ENCODE measurements at regions not wholly inside any gene's neighbourhood (a gene's known extent, or its start where the extent isn't known, plus 50 kb on each side); places are given as distances from the start of the nearest gene placed in this dataset.

GRCh38 chr6:105564121-105564902, 161.4 kb upstream of the PREP start:
- Histone ChIP-seq H2AFZ (ENCODE audit: low read depth, low read length, severe bottlenecking) (no peak overlapping the region), H3K36me3 (ENCODE audit: low read length) (no peaks in the 10 kb centered on the region), H3K4me3 (ENCODE audit: insufficient read depth, low read length, poor library complexity, severe bottlenecking) (no peak overlapping the region), H3F3A (ENCODE audit: insufficient read depth) (no peaks in the 10 kb centered on the region), H3K27me3 (ENCODE audit: low read length) (no peaks in the 10 kb centered on the region), H3K4me2 (ENCODE audit: low read depth, low read length, poor library complexity, severe bottlenecking) (no peak overlapping the region), H3K79me2 (ENCODE audit: insufficient read depth, low read length) (no peaks in the 10 kb centered on the region), H4K20me1 (ENCODE audit: low read depth, low read length) (no peaks in the 10 kb centered on the region), H3K9me3 (ENCODE audit: insufficient read depth, low read length) (no peaks in the 10 kb centered on the region), H3K27ac (ENCODE audit: low read depth, low read length) (no peak overlapping the region), H3K9ac (ENCODE audit: low read length) (no peak overlapping the region), H3K9me2 (replicated peaks; ENCODE audit: insufficient read depth, low read length) (no peaks in the 10 kb centered on the region)
- TF ChIP-seq EZH2phosphoT487 (conservative IDR thresholded peaks at IDR 0.05; ENCODE audit: low read length) (no peak), CTCF (IDR thresholded peaks at IDR 0.05; ENCODE audit: insufficient read depth, low read length, poor library complexity, severe bottlenecking) (no peak)

- Histone ChIP-seq H3K36me3 (ENCODE audit: low read length) (no peaks in the 10 kb centered on the region), H3K4me3 (ENCODE audit: insufficient read depth, low read length, poor library complexity, severe bottlenecking) (no peak overlapping the region), H2AFZ (ENCODE audit: low read depth, low read length, severe bottlenecking) (no peak overlapping the region), H3K4me2 (ENCODE audit: low read depth, low read length, poor library complexity, severe bottlenecking) (no peak overlapping the region), H3K9ac (ENCODE audit: low read length) (no peak overlapping the region), H3K27me3 (ENCODE audit: low read length) (no peaks in the 10 kb centered on the region), H3K9me3 (ENCODE audit: insufficient read depth, low read length) (no peaks in the 10 kb centered on the region), H3K9me2 (replicated peaks; ENCODE audit: insufficient read depth, low read length) (no peaks in the 10 kb centered on the region), H4K20me1 (ENCODE audit: low read depth, low read length) (no peaks in the 10 kb centered on the region), H3F3A (ENCODE audit: insufficient read depth) (no peaks in the 10 kb centered on the region), H3K27ac (ENCODE audit: low read depth, low read length) (no peak overlapping the region), H3K79me2 (ENCODE audit: insufficient read depth, low read length) (no peaks in the 10 kb centered on the region)
- no peak for TF ChIP-seq CTCF (IDR thresholded peaks at IDR 0.05; ENCODE audit: insufficient read depth, low read length, poor library complexity, severe bottlenecking)
- no peak for TF ChIP-seq EZH2phosphoT487 (conservative IDR thresholded peaks at IDR 0.05; ENCODE audit: low read length)
These were observed 159.1 kb upstream of the PREP start for GRCh38 chr6:105562027-105562426.

- no peaks in the 10 kb centered on the region for H3K9me3 ChIP-seq (ENCODE audit: insufficient read depth, low read length)
- no peaks in the 10 kb centered on the region for H4K20me1 ChIP-seq (ENCODE audit: low read depth, low read length)
- no peaks in the 10 kb centered on the region for H3K36me3 ChIP-seq (ENCODE audit: low read length)
- TF ChIP-seq EZH2phosphoT487 (conservative IDR thresholded peaks at IDR 0.05; ENCODE audit: low read length) (no peak), CTCF (IDR thresholded peaks at IDR 0.05; ENCODE audit: insufficient read depth, low read length, poor library complexity, severe bottlenecking) (no peak)
- no peaks in the 10 kb centered on the region for H3K79me2 ChIP-seq (ENCODE audit: insufficient read depth, low read length)
- H3K27ac ChIP-seq (ENCODE audit: low read depth, low read length): no peak overlapping the region
- H3K27me3 ChIP-seq (ENCODE audit: low read length): no peaks in the 10 kb centered on the region
- H3K4me2 ChIP-seq (ENCODE audit: low read depth, low read length, poor library complexity, severe bottlenecking): no peak overlapping the region
- H3K9me2 ChIP-seq (replicated peaks; ENCODE audit: insufficient read depth, low read length): no peaks in the 10 kb centered on the region
- H3F3A ChIP-seq (ENCODE audit: insufficient read depth): no peaks in the 10 kb centered on the region
- no peak overlapping the region for H3K4me3 ChIP-seq (ENCODE audit: insufficient read depth, low read length, poor library complexity, severe bottlenecking)
- H3K9ac ChIP-seq (ENCODE audit: low read length): no peak overlapping the region
- no peak overlapping the region for H2AFZ ChIP-seq (ENCODE audit: low read depth, low read length, severe bottlenecking)
These were observed 158.6 kb upstream of the PREP start for GRCh38 chr6:105561486-105561885.
